GM21723 (cell line): ENCODE measurements at regions not wholly inside any gene's neighbourhood (a gene's known extent, or its start where the extent isn't known, plus 50 kb on each side); places are given as distances from the start of the nearest gene placed in this dataset.

Source experiments
- ATAC-seq: cut with Tn5 transposase; IDR thresholded peaks from one replicate; pipeline ENCODE4 v1.9.1; 2021; ENCODE audit warnings: mild to moderate bottlenecking, moderate library complexity; ENCODE audit not compliant: unreplicated experiment

- no peak for ATAC-seq
These were observed 379.2 kb upstream of the LARGE1 start for GRCh38 chr22:34299496-34299895.

- ATAC-seq, result no peak
These were observed 381.3 kb upstream of the LARGE1 start for GRCh38 chr22:34301569-34301968.

GRCh38 chr22:34303656-34304055 is 383.4 kb upstream of the LARGE1 start:
- no peak for ATAC-seq

- no peak for ATAC-seq
These were observed 386.1 kb upstream of the LARGE1 start for GRCh38 chr22:34306361-34306760.

- no peak for ATAC-seq
These were observed 387.8 kb upstream of the LARGE1 start for GRCh38 chr22:34308101-34308500.

GRCh38 chr22:34319346-34319745 is 399.1 kb upstream of the LARGE1 start:
- no peak for ATAC-seq

- ATAC-seq, result no peak
These were observed 404.5 kb upstream of the LARGE1 start for GRCh38 chr22:34324763-34325162.

GRCh38 chr22:34326901-34327300 is 406.6 kb upstream of the LARGE1 start:
- ATAC-seq, result no peak

- no peak for ATAC-seq
These were observed 410.2 kb upstream of the LARGE1 start for GRCh38 chr22:34330432-34330831.

GRCh38 chr22:34333285-34333684 is 413.0 kb upstream of the LARGE1 start:
- ATAC-seq, result no peak

GRCh38 chr22:34334893-34335292 is 414.6 kb upstream of the LARGE1 start:
- no peak for ATAC-seq

GRCh38 chr22:34344702-34345101 is 424.4 kb upstream of the LARGE1 start:
- no peak for ATAC-seq

- ATAC-seq, result no peak
These were observed 434.0 kb upstream of the LARGE1 start for GRCh38 chr22:34354071-34354817.

GRCh38 chr22:34356481-34356880 is 436.2 kb upstream of the LARGE1 start:
- no peak for ATAC-seq

- no peak for ATAC-seq
These were observed 450.4 kb upstream of the LARGE1 start for GRCh38 chr22:34370711-34371110.

GRCh38 chr22:34379825-34380224 is 459.5 kb upstream of the LARGE1 start:
- no peak for ATAC-seq

- no peak for ATAC-seq
These were observed 460.3 kb upstream of the LARGE1 start for GRCh38 chr22:34380532-34380931.

- ATAC-seq, result no peak
These were observed 470.1 kb upstream of the LARGE1 start for GRCh38 chr22:34390400-34390799.

- no peak for ATAC-seq
These were observed 475.1 kb upstream of the LARGE1 start for GRCh38 chr22:34395370-34395769.

- ATAC-seq, result no peak
These were observed 483.4 kb upstream of the LARGE1 start for GRCh38 chr22:34403667-34404066.

GRCh38 chr22:34410111-34410510 is 489.8 kb upstream of the LARGE1 start:
- ATAC-seq, result no peak

- ATAC-seq, result no peak
These were observed 494.5 kb upstream of the LARGE1 start for GRCh38 chr22:34414467-34415440.
